Cardiac muscle cell (in vitro differentiated cells and primary cell): ENCODE measurements at regions not wholly inside any gene's neighbourhood (a gene's known extent, or its start where the extent isn't known, plus 50 kb on each side); places are given as distances from the start of the nearest gene placed in this dataset.

Experiments
- DNase-seq, 2 donors: peaks; one replicate each; pipeline versions ENCODE4 v3.0.0 to v3.0.0-alpha.2; 2010 to 2017; ENCODE audit warnings: low read depth in 1 of 2, low spot score in 1 of 2
- H3K27ac ChIP-seq: fragments of 200-600 bp; sonication (generic); 2 replicates; pipeline ENCODE4 v1.5.1; 2016
- H3K27me3 ChIP-seq: fragments of 200-600 bp; sonication (generic); 2 replicates; pipeline ENCODE4 v1.6.0; 2016; ENCODE audit warnings: control low read depth
- H3K36me3 ChIP-seq: fragments of 200-600 bp; sonication (generic); 2 replicates; pipeline ENCODE4 v1.5.1; 2016; ENCODE audit warnings: control low read depth
- H3K4me1 ChIP-seq: fragments of 200-600 bp; sonication (generic); 2 replicates; pipeline ENCODE4 v1.8.1; 2017; ENCODE audit warnings: low read depth, mild to moderate bottlenecking, mixed run types
- H3K4me3 ChIP-seq: fragments of 200-600 bp; sonication (generic); 2 replicates; pipeline ENCODE4 v1.5.1; 2016; ENCODE audit warnings: mild to moderate bottlenecking
- H3K9me3 ChIP-seq: fragments of 200-600 bp; sonication (generic); 2 replicates; pipeline ENCODE4 v1.5.1; 2017; ENCODE audit warnings: low read depth, mild to moderate bottlenecking, control low read depth
- TF ChIP-seq, protein P1 (sequence below): IDR thresholded peaks from 2 replicates; pipeline ENCODE4 v1.5.1; 2012; ENCODE audit warnings: low read depth, mild to moderate bottlenecking, low read length

DNA sequence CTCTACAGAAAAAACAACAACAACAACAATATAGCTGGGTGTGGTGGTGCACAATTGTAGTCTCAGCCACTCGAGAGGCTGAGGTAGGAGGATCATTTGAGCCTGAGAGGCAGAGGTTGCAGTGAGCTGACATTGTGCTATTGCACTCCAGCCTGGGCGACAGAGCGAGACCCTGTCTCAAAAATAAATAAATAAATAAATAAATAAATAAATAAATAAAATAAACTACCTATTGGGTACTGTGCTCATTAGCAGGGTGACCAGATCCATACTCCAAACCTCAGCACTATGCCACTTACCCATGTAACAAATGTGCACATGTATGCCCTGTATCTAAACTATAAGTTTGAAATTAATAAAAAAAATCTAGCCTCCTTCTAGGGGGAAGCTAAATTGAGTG is 369.4 kb upstream of the AJAP1 start:
- no peak for DNase-seq
- no peaks in the 10 kb centered on the region for H3K9me3 ChIP-seq
- no peak overlapping the region for H3K4me3 ChIP-seq
- no peak overlapping the region for H3K27ac ChIP-seq
- no peaks in the 10 kb centered on the region for H3K27me3 ChIP-seq
- TF ChIP-seq, protein P1, sequence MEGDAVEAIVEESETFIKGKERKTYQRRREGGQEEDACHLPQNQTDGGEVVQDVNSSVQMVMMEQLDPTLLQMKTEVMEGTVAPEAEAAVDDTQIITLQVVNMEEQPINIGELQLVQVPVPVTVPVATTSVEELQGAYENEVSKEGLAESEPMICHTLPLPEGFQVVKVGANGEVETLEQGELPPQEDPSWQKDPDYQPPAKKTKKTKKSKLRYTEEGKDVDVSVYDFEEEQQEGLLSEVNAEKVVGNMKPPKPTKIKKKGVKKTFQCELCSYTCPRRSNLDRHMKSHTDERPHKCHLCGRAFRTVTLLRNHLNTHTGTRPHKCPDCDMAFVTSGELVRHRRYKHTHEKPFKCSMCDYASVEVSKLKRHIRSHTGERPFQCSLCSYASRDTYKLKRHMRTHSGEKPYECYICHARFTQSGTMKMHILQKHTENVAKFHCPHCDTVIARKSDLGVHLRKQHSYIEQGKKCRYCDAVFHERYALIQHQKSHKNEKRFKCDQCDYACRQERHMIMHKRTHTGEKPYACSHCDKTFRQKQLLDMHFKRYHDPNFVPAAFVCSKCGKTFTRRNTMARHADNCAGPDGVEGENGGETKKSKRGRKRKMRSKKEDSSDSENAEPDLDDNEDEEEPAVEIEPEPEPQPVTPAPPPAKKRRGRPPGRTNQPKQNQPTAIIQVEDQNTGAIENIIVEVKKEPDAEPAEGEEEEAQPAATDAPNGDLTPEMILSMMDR: no peak
- H3K36me3 ChIP-seq: no peaks in the 10 kb centered on the region
- H3K4me1 ChIP-seq: no peaks in the 10 kb centered on the region

DNA sequence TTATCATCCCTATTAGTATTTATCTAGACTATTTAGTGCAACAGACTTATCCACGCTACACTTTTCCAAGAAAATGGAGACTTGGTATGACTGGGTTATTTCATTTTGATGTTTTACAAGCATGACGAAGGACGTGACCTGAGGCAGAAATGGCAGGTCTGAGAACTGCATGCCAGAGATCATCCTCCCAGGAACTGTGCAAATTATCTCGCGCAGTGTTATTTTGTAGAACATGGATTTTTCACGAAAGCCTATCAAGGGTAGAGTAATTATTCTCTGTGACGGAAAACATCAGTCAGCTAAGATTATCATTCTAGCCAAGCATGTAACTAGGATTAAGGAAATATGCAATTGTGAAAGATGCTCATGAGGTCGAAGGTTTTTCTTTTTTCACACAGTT is 361.5 kb upstream of the AJAP1 start:
- Histone ChIP-seq H3K27ac (no peak overlapping the region), H3K27me3 (no peaks in the 10 kb centered on the region), H3K4me3 (no peak overlapping the region), H3K36me3 (no peaks in the 10 kb centered on the region), H3K4me1 (no peaks in the 10 kb centered on the region), H3K9me3 (peaks cover 2% of the 10 kb centered on the region)
- TF ChIP-seq, protein P1: no peak
- no peak for DNase-seq

DNA sequence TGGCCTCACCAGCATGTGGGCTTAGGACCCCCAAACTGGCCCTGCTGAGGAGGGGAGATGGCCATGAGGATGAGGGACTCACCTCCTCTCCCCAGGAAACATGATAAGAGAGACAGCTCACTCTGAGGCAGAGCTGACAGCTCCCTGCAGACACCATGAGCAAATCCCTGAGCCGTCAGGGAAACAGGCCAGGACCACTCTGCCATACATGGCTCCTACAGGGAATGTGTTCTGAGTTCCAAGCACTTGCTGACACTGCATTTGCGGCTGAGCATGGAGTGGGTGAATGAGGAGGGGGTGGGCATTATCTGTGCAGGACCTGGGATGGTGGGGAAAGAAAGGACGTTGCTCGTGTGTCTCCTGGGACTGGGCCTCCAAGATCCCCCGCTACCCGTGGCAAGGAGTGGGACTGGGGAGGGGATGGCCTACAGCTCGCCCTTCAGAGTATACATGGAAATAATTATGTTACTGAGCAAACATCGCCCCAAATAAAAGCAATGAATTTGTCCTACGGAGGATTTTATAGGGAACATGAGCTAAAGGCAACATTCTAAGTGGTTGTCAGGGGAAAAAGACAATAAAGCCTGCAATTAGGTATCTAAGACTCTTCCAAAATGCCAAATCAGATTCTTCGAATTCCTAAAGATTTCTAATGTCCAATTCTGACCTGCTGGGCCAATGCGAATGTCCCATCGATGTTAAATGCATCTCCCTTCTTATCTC is 355.9 kb upstream of the AJAP1 start:
- H3K27me3 ChIP-seq: no peaks in the 10 kb centered on the region
- no peak overlapping the region for H3K4me3 ChIP-seq
- H3K4me1 ChIP-seq: no peaks in the 10 kb centered on the region
- no peak overlapping the region for H3K27ac ChIP-seq
- TF ChIP-seq, protein P1: no peak
- no peak for DNase-seq
- peaks cover 2% of the 10 kb centered on the region for H3K9me3 ChIP-seq
- no peaks in the 10 kb centered on the region for H3K36me3 ChIP-seq

DNA sequence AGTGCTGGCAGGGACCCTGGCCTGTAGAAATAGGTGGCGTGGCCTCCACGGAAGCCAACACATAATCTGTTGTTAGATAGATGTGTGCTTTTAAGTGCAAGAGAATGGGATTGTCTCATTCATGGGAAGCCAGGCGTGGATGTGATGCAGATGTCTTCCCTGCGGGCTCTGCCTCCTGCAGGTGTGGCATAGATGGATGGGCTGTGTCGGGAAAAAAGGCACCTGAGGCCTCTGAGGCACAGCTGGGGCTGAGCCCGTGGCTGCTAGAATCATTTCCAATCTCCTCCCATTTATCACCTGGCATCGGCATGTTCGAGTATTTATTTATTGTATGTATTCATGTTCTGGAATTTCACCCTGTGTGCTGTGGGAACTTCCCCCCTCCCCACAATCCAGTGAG is 353.4 kb upstream of the AJAP1 start:
- Histone ChIP-seq H3K27ac (no peak overlapping the region), H3K4me3 (no peak overlapping the region), H3K36me3 (no peaks in the 10 kb centered on the region), H3K9me3 (no peaks in the 10 kb centered on the region), H3K4me1 (no peaks in the 10 kb centered on the region), H3K27me3 (no peaks in the 10 kb centered on the region)
- TF ChIP-seq, protein P1: no peak
- no peak for DNase-seq

DNA sequence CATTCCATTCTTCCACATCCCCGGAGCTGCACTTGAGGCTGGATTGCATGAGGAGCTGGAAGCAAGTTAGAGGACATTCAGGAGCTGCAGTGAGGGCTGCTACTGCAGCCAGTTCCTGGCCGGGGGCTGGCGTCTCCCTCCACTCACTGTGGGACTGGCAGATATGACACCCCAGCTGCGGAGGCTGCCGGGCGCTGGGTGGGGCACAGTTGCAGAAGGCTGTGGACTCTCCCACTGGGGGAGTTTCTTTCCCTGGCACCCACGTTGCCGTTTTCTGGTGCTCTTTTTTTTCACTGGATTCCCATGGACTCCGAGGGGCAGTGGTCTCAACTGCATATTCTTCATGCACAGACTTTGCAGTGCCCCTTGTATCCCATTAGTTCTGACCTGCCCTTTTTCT is 351.1 kb upstream of the AJAP1 start:
- H3K36me3 ChIP-seq: no peaks in the 10 kb centered on the region
- H3K4me1 ChIP-seq: no peaks in the 10 kb centered on the region
- no peaks in the 10 kb centered on the region for H3K9me3 ChIP-seq
- no peak overlapping the region for H3K27ac ChIP-seq
- H3K4me3 ChIP-seq: no peak overlapping the region
- TF ChIP-seq, protein P1: no peak
- no peak for DNase-seq
- no peaks in the 10 kb centered on the region for H3K27me3 ChIP-seq
